IMR-90 (cell line): ENCODE measurements at regions not wholly inside any gene's neighbourhood (a gene's known extent, or its start where the extent isn't known, plus 50 kb on each side); places are given as distances from the start of the nearest gene placed in this dataset.

ENCODE experiments used
- BHLHE40 ChIP-seq: fragments of 150-350 bp; IDR thresholded peaks from 2 replicates; pipeline ENCODE4 v1.6.1; 2016; ENCODE audit warnings: mild to moderate bottlenecking, low read depth, low read length
- POLR2A ChIP-seq: IDR thresholded peaks from 2 replicates; pipeline ENCODE4 v1.6.1; 2012; ENCODE audit warnings: mild to moderate bottlenecking, low read depth, low read length
- RCOR1 ChIP-seq: IDR thresholded peaks from 2 replicates; pipeline ENCODE4 v1.6.1; 2012; ENCODE audit warnings: mild to moderate bottlenecking, low read length, improper control_type of control experiment; ENCODE audit not compliant: insufficient replicate concordance
- TF ChIP-seq, protein P1 (sequence below): conservative IDR thresholded peaks from 2 replicates; pipeline ENCODE4 v1.5.1; 2012; ENCODE audit warnings: mild to moderate bottlenecking, low read depth, low read length, improper control_type of control experiment

DNA sequence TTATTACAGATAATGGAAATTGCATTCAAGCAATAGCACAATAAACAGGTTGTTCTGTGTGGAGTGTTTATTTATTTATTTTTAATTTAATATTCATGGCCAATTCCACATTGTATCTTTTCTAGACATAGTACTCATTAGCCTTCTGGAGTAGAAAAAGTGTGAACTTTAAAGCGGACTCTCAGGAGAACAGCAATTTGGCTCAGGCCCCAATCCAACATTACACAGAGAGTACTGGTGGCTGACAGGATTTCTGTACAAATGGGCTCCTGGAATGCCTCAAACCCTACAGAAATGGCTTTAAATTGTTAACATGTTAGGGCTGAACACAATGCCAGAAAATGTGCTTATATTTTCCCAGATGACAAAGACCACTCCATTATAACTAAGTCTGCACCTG, 533.9 kb upstream of the NXPH2 start:
- TF ChIP-seq, protein P1, sequence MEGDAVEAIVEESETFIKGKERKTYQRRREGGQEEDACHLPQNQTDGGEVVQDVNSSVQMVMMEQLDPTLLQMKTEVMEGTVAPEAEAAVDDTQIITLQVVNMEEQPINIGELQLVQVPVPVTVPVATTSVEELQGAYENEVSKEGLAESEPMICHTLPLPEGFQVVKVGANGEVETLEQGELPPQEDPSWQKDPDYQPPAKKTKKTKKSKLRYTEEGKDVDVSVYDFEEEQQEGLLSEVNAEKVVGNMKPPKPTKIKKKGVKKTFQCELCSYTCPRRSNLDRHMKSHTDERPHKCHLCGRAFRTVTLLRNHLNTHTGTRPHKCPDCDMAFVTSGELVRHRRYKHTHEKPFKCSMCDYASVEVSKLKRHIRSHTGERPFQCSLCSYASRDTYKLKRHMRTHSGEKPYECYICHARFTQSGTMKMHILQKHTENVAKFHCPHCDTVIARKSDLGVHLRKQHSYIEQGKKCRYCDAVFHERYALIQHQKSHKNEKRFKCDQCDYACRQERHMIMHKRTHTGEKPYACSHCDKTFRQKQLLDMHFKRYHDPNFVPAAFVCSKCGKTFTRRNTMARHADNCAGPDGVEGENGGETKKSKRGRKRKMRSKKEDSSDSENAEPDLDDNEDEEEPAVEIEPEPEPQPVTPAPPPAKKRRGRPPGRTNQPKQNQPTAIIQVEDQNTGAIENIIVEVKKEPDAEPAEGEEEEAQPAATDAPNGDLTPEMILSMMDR, result no peak
- TF ChIP-seq RCOR1 (no peak), BHLHE40 (no peak), POLR2A (no peak)
